Immature natural killer cell (primary cell): ENCODE measurements at regions not wholly inside any gene's neighbourhood (a gene's known extent, or its start where the extent isn't known, plus 50 kb on each side); places are given as distances from the start of the nearest gene placed in this dataset.

Source experiments
- DNase-seq, 3 donors: peaks; one replicate each; pipeline ENCODE4 v3.0.0; 2022; ENCODE audit warnings: mixed read lengths in 1 of 3
- H3K27ac Mint-ChIP-seq, 6 donors: one replicate each; pipeline ENCODE4 v1.8.0; 2020; ENCODE audit warnings: mixed read lengths in 6 of 6, mild to moderate bottlenecking in 5 of 6, inconsistent platforms in 4 of 6, moderate library complexity in 3 of 6
- H3K27me3 Mint-ChIP-seq, 3 donors: one replicate each; pipeline ENCODE4 v1.8.0; 2020 to 2021; ENCODE audit warnings: low read depth in 3 of 3, mild to moderate bottlenecking in 3 of 3, mixed read lengths in 3 of 3, moderate library complexity in 3 of 3, inconsistent platforms in 1 of 3
- H3K36me3 Mint-ChIP-seq, 3 donors: one replicate each; pipeline ENCODE4 v1.8.0; 2020; ENCODE audit warnings: mixed read lengths in 3 of 3, inconsistent platforms in 2 of 3, mild to moderate bottlenecking in 2 of 3
- H3K4me1 Mint-ChIP-seq, 2 donors: one replicate each; pipeline ENCODE4 v1.8.0; 2020; ENCODE audit warnings: inconsistent platforms in 2 of 2, mild to moderate bottlenecking in 2 of 2, mixed read lengths in 2 of 2, moderate library complexity in 1 of 2
- H3K4me3 Mint-ChIP-seq, 5 donors: one replicate each; pipeline ENCODE4 v1.8.0; 2020; ENCODE audit warnings: mild to moderate bottlenecking in 5 of 5, mixed read lengths in 5 of 5, inconsistent platforms in 3 of 5, moderate library complexity in 3 of 5
- H3K9me3 Mint-ChIP-seq, 6 donors: one replicate each; pipeline ENCODE4 v1.8.0; 2020; ENCODE audit warnings: mild to moderate bottlenecking in 6 of 6, mixed read lengths in 6 of 6, inconsistent platforms in 4 of 6, moderate library complexity in 3 of 6

GRCh38 chr15:35986191-35986721 lies 440.3 kb upstream of the DPH6 start:
- Mint-ChIP-seq H3K36me3 (no peaks in the 10 kb centered on the region), H3K9me3 (peaks cover 0 to 21% (median 12%) of the 10 kb centered on the region in 6 donors), H3K4me3 (no peak overlapping the region), H3K27ac (no peak overlapping the region), H3K27me3 (no peaks in the 10 kb centered on the region), H3K4me1 (no peaks in the 10 kb centered on the region)
- no peak for DNase-seq

GRCh38 chr15:35987056-35987455 lies 441.1 kb upstream of the DPH6 start:
- Mint-ChIP-seq H3K4me1 (no peaks in the 10 kb centered on the region), H3K9me3 (peaks cover 0 to 25% (median 11%) of the 10 kb centered on the region in 6 donors), H3K27ac (no peak overlapping the region), H3K27me3 (no peaks in the 10 kb centered on the region), H3K36me3 (no peaks in the 10 kb centered on the region), H3K4me3 (no peak overlapping the region)
- no peak for DNase-seq

- H3K27ac Mint-ChIP-seq = no peak overlapping the region
Measured at GRCh38 chr15:35991386-35991785, 445.4 kb upstream of the DPH6 start.

GRCh38 chr15:35992791-35993190 lies 446.8 kb upstream of the DPH6 start:
- Mint-ChIP-seq H3K9me3 (peaks cover 2 to 29% (median 10%) of the 10 kb centered on the region in 6 donors), H3K4me1 (no peaks in the 10 kb centered on the region), H3K27me3 (no peaks in the 10 kb centered on the region), H3K36me3 (no peaks in the 10 kb centered on the region), H3K27ac (no peak overlapping the region), H3K4me3 (no peak overlapping the region)
- DNase-seq = no peak

More at GRCh38 chr15:35991386-35991785, 445.4 kb upstream of the DPH6 start:
- Mint-ChIP-seq H3K4me1 (no peaks in the 10 kb centered on the region), H3K36me3 (no peaks in the 10 kb centered on the region), H3K9me3 (peaks cover 0 to 26% (median 11%) of the 10 kb centered on the region in 6 donors), H3K27me3 (no peaks in the 10 kb centered on the region), H3K4me3 (no peak overlapping the region)
- DNase-seq = no peak

- H3K27me3 Mint-ChIP-seq = no peaks in the 10 kb centered on the region
- DNase-seq = no peak
- no peaks in the 10 kb centered on the region for H3K36me3 Mint-ChIP-seq
- H3K9me3 Mint-ChIP-seq = peaks cover 2 to 29% (median 9%) of the 10 kb centered on the region in 6 donors
- no peaks in the 10 kb centered on the region for H3K4me1 Mint-ChIP-seq
- no peak overlapping the region for H3K27ac Mint-ChIP-seq
- no peak overlapping the region for H3K4me3 Mint-ChIP-seq
Measured at GRCh38 chr15:35993196-35993595, 447.2 kb upstream of the DPH6 start.

GRCh38 chr15:35994876-35995275 lies 448.9 kb upstream of the DPH6 start:
- Mint-ChIP-seq H3K27me3 (no peaks in the 10 kb centered on the region), H3K9me3 (peaks cover 2 to 22% (median 8%) of the 10 kb centered on the region in 6 donors), H3K36me3 (no peaks in the 10 kb centered on the region), H3K4me3 (no peak overlapping the region), H3K27ac (no peak overlapping the region), H3K4me1 (no peaks in the 10 kb centered on the region)
- DNase-seq = no peak

GRCh38 chr15:35998663-35999602 lies 453.0 kb upstream of the DPH6 start:
- H3K4me1 Mint-ChIP-seq = no peaks in the 10 kb centered on the region
- H3K36me3 Mint-ChIP-seq = no peaks in the 10 kb centered on the region
- no peak for DNase-seq
- H3K4me3 Mint-ChIP-seq = no peak overlapping the region
- H3K9me3 Mint-ChIP-seq = peaks cover 0 to 15% (median 9%) of the 10 kb centered on the region in 6 donors
- H3K27me3 Mint-ChIP-seq = no peaks in the 10 kb centered on the region
- no peak overlapping the region for H3K27ac Mint-ChIP-seq

GRCh38 chr15:36004891-36005490 lies 459.0 kb upstream of the DPH6 start:
- Mint-ChIP-seq H3K27me3 (no peaks in the 10 kb centered on the region), H3K4me3 (no peak overlapping the region), H3K36me3 (no peaks in the 10 kb centered on the region), H3K4me1 (no peaks in the 10 kb centered on the region), H3K9me3 (peaks cover 1 to 22% (median 9%) of the 10 kb centered on the region in 6 donors), H3K27ac (no peak overlapping the region)
- DNase-seq = no peak

- H3K36me3 Mint-ChIP-seq = no peaks in the 10 kb centered on the region
- no peaks in the 10 kb centered on the region for H3K27me3 Mint-ChIP-seq
- no peak overlapping the region for H3K27ac Mint-ChIP-seq
- H3K4me1 Mint-ChIP-seq = no peaks in the 10 kb centered on the region
- no peak overlapping the region for H3K4me3 Mint-ChIP-seq
- DNase-seq = no peak
- H3K9me3 Mint-ChIP-seq = peaks cover 3 to 23% (median 11%) of the 10 kb centered on the region in 6 donors
Measured at GRCh38 chr15:36005542-36005941, 459.6 kb upstream of the DPH6 start.

- Mint-ChIP-seq H3K4me1 (no peaks in the 10 kb centered on the region), H3K4me3 (no peak overlapping the region), H3K27me3 (no peaks in the 10 kb centered on the region), H3K27ac (no peak overlapping the region), H3K9me3 (peaks cover 3 to 35% (median 12%) of the 10 kb centered on the region in 6 donors), H3K36me3 (peaks cover 0 to 2% (median 0%) of the 10 kb centered on the region in 3 donors)
- no peak for DNase-seq
Measured at GRCh38 chr15:36007699-36008098, 461.7 kb upstream of the DPH6 start.

- no peak overlapping the region for H3K27ac Mint-ChIP-seq
- peaks cover 0 to 2% (median 0%) of the 10 kb centered on the region in 3 donors for H3K36me3 Mint-ChIP-seq
- peaks cover 0 to 1% (median 0%) of the 10 kb centered on the region in 3 donors for H3K27me3 Mint-ChIP-seq
- no peak overlapping the region for H3K4me3 Mint-ChIP-seq
- no peaks in the 10 kb centered on the region for H3K4me1 Mint-ChIP-seq
- peaks cover 3 to 42% (median 15%) of the 10 kb centered on the region in 6 donors for H3K9me3 Mint-ChIP-seq
- no peak for DNase-seq
Measured at GRCh38 chr15:36008719-36009118, 462.8 kb upstream of the DPH6 start.

- peaks cover 6 to 21% (median 8%) of the 10 kb centered on the region in 6 donors for H3K9me3 Mint-ChIP-seq
- H3K27ac Mint-ChIP-seq = no peak overlapping the region
- H3K4me3 Mint-ChIP-seq = no peak overlapping the region
- no peaks in the 10 kb centered on the region for H3K36me3 Mint-ChIP-seq
- H3K27me3 Mint-ChIP-seq = peaks cover 0 to 4% (median 3%) of the 10 kb centered on the region in 3 donors
- DNase-seq = no peak
- no peaks in the 10 kb centered on the region for H3K4me1 Mint-ChIP-seq
Measured at GRCh38 chr15:36024031-36024688, 478.2 kb upstream of the DPH6 start.

- H3K4me1 Mint-ChIP-seq = no peaks in the 10 kb centered on the region
- no peak overlapping the region for H3K27ac Mint-ChIP-seq
- H3K9me3 Mint-ChIP-seq = peaks cover 6 to 23% (median 11%) of the 10 kb centered on the region in 6 donors
- H3K4me3 Mint-ChIP-seq = no peak overlapping the region
- H3K36me3 Mint-ChIP-seq = no peaks in the 10 kb centered on the region
- H3K27me3 Mint-ChIP-seq = peaks cover 0 to 4% (median 3%) of the 10 kb centered on the region in 3 donors
- DNase-seq = no peak
Measured at GRCh38 chr15:36026627-36027283, 480.8 kb upstream of the DPH6 start.
